ENCODE measurements at regions not wholly inside any gene's neighbourhood (a gene's known extent, or its start where the extent isn't known, plus 50 kb on each side); places are given as distances from the start of the nearest gene placed in this dataset.
"Not testable (repeated sequence)": the region's sequence is repeated elsewhere in the genome, so short reads cannot be mapped to it uniquely, and the experiment has no call there.

DNA sequence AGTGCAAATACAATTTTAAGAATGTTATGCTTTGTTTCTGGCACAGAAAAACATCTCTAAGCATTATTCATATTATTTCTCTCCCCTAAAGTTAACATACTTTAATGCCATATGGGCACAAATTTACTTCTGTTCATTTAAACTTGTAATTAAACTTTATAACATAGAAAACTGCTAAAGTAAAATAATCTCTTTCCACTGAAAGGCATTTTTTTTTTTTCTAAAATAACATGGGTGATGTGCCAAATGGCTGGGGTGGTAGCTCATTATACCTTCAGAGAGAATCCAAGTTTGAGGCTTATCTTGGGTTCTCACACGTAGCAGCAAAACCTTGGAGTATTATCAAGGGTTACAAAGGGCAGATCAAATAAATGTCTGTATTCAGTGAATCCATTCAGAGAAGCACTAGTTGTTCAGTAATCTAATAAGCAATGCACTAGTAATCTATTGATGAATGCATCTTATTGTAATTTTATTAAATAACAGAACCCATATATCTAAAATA, 257.6 kb upstream of the POU5F2 start:
- Mint-ChIP-seq H3K4me1 (peaks cover 16% of the 10 kb centered on the region), H3K9me3 (peaks cover 15% of the 10 kb centered on the region), H3K27ac (no peak overlapping the region), H3K36me3 (ENCODE audit: low read depth) (peaks cover 30% of the 10 kb centered on the region), H3K4me3 (no peak overlapping the region), H3K27me3 (no peaks in the 10 kb centered on the region)
- ATAC-seq (replicated peaks): no peak

DNA sequence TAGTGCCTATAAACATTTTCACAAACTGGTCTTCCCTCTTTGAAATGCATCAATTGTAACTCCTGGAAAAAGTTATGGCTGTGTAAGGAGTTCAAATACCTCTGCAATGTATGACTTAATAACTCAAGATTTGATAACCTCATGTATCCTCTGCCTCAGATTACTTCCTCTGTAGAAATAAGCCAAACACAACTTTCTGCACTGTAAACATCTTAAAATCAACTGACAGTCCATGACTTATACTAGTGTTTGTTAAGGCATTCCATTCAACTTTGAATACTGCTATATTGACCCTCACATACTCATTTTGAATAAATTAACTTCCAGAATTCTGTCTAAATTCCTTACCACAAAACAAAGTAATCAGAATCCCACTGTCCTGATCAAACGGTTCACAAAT, 256.2 kb upstream of the POU5F2 start:
- peaks cover 14% of the 10 kb centered on the region for H3K9me3 Mint-ChIP-seq

DNA sequence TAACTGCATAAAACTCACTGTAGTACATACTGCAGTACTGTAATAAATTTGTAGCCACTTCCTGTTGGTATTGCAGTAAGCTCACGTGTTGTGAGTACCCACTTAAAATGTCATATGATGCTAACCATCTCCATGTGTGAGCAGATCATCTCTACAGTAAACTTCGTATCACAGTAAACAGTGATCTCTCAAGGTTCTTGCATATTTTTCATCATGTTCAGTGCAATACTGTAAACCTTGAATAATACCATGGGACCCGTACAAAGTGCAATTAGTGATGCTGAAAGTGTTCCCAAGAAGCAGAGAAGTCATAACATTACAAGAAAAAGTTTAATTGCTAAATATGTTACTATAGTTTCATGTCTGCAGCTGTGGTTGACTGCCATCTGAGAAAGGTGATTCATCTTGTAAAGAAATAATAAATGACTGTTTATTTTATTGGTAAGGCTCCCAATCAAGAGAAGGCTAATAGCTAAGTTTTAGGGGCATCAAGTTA, 253.8 kb upstream of the POU5F2 start:
- no peak overlapping the region for H3K4me3 Mint-ChIP-seq
- ATAC-seq (replicated peaks): peak; percentile 19
- peaks cover 22% of the 10 kb centered on the region for H3K4me1 Mint-ChIP-seq
- H3K36me3 Mint-ChIP-seq (ENCODE audit: low read depth): peaks cover 5% of the 10 kb centered on the region
- H3K27me3 Mint-ChIP-seq: no peaks in the 10 kb centered on the region
- H3K9me3 Mint-ChIP-seq: no peaks in the 10 kb centered on the region
- H3K27ac Mint-ChIP-seq: no peak overlapping the region

More for the DNA sequence above, 256.2 kb upstream of the POU5F2 start:
- Mint-ChIP-seq H3K4me1 (peaks cover 16% of the 10 kb centered on the region), H3K27me3 (no peaks in the 10 kb centered on the region), H3K27ac (no peak overlapping the region), H3K36me3 (ENCODE audit: low read depth) (peaks cover 28% of the 10 kb centered on the region), H3K4me3 (no peak overlapping the region)
- no peak for ATAC-seq (replicated peaks)

DNA sequence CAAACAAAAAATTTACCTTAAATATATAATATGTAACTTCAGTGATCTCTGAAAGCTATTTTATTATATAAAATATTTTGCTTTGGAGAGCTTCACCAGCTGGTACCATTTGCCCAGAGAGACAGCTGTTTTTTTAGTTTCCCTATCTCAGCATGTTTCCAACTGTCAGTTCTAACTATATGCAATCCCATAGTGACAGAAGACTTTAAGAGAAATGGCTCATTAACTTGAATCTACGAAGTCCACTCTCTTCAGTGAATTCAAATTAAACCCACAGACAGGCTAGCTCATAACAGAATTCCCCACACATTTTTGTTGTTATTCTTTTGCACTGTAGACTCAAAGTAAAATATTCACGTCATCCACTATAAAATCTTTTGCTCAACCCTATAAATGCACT, 251.8 kb upstream of the POU5F2 start:
- no peaks in the 10 kb centered on the region for H3K9me3 Mint-ChIP-seq
- H3K27me3 Mint-ChIP-seq: no peaks in the 10 kb centered on the region
- no peak overlapping the region for H3K4me3 Mint-ChIP-seq
- no peak for ATAC-seq (replicated peaks)
- H3K36me3 Mint-ChIP-seq (ENCODE audit: low read depth): peaks cover 5% of the 10 kb centered on the region
- no peak overlapping the region for H3K27ac Mint-ChIP-seq
- peaks cover 22% of the 10 kb centered on the region for H3K4me1 Mint-ChIP-seq

GRCh38 chr5:93990504-93991070, 249.2 kb upstream of the POU5F2 start:
- ATAC-seq (replicated peaks): no peak
- H3K36me3 Mint-ChIP-seq (ENCODE audit: low read depth): peaks cover 5% of the 10 kb centered on the region
- H3K9me3 Mint-ChIP-seq: no peaks in the 10 kb centered on the region
- H3K4me1 Mint-ChIP-seq: peaks cover 16% of the 10 kb centered on the region
- H3K4me3 Mint-ChIP-seq: no peak overlapping the region
- H3K27ac Mint-ChIP-seq: no peak overlapping the region
- H3K27me3 Mint-ChIP-seq: no peaks in the 10 kb centered on the region

DNA sequence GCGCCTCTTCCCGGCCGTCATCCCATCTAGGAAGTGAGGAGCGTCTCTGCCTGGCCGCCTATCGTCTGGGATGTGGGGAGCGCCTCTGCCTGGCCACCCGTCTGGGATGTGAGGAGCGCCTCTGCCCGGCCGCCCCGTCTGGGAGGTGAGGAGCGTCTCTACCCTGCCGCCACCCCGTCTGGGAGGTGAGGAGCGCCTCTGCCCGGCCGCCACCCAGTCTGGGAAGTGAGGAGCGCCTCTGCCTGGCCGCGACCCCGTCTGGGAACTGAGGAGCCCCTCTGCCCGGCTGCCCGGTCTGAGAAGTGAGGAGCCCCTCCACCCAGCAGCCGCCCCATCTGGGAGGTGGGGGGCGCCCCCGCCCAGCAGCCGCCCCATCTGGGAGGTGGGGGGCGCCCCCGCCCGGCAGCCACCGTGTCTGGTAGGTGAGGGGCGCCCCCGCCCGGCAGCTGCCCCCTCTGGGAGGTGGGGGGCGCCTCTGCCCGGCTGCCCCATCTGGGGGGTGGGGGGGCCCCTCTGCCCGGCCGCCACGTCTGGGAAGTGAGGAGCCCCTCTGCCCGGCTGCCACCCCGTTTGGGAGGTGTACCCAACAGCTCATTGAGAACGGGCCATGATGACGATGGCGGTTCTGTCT, 244.7 kb upstream of the POU5F2 start:
- not testable (repeated sequence) for H3K9me3 Mint-ChIP-seq; ATAC-seq (replicated peaks); H3K27me3 Mint-ChIP-seq; H3K4me3 Mint-ChIP-seq; H3K4me1 Mint-ChIP-seq; H3K27ac Mint-ChIP-seq
- H3K36me3 Mint-ChIP-seq (ENCODE audit: low read depth): peaks cover 18% of the 10 kb centered on the region

DNA sequence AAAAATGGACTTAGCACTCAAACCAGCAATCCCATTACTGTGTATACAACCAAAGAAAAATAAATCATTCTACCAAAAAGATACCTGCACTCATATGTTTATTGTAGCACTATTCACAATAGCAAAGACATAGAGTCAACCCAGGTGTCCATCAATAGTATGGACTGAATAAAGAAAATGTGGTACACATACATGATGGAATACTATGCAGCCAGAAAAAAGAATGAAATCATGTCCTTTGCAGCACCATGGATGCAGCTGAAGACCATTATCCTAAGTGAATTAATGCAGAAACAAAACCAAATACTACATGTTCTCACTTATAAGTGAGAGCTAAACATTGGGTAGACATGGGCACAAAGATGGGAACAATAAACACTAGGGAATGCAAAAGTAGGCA, 236.8 kb upstream of the POU5F2 start:
- no peak overlapping the region for H3K27ac Mint-ChIP-seq
- H3K27me3 Mint-ChIP-seq: no peaks in the 10 kb centered on the region
- H3K36me3 Mint-ChIP-seq (ENCODE audit: low read depth): peaks cover 44% of the 10 kb centered on the region
- H3K9me3 Mint-ChIP-seq: peaks cover 24% of the 10 kb centered on the region
- H3K4me3 Mint-ChIP-seq: no peak overlapping the region
- peaks cover 8% of the 10 kb centered on the region for H3K4me1 Mint-ChIP-seq
- no peak for ATAC-seq (replicated peaks)

DNA sequence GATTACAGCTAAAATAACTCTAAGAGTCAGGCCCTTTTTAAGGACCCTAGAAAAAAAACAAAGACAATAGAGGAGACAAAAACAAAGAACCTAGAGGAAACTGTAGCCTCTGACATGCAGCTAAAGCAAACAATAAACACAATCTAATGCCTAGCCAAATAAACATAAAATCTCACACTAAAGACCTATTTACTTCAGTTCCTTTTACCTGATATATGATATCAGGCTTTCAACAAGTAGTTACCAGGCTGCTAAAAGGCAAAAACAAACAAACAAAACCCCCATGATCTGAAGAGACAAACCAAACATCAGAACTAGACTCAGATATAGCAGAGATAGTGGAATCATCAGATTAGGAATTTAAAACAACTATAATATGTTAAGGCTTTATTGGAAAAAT, 226.5 kb upstream of the POU5F2 start:
- Mint-ChIP-seq H3K4me3 (no peak overlapping the region), H3K4me1 (no peaks in the 10 kb centered on the region), H3K27me3 (no peaks in the 10 kb centered on the region), H3K27ac (no peak overlapping the region), H3K36me3 (ENCODE audit: low read depth) (peaks cover 16% of the 10 kb centered on the region), H3K9me3 (no peaks in the 10 kb centered on the region)
- no peak for ATAC-seq (replicated peaks)

- Mint-ChIP-seq H3K27me3 (no peaks in the 10 kb centered on the region), H3K4me3 (no peak overlapping the region), H3K4me1 (no peaks in the 10 kb centered on the region), H3K36me3 (ENCODE audit: low read depth) (peaks cover 20% of the 10 kb centered on the region), H3K27ac (no peak overlapping the region), H3K9me3 (no peaks in the 10 kb centered on the region)
- no peak for ATAC-seq (replicated peaks)
These were observed 223.0 kb upstream of the POU5F2 start for GRCh38 chr5:93964421-93964820.

- Mint-ChIP-seq H3K27ac (no peak overlapping the region), H3K9me3 (no peaks in the 10 kb centered on the region), H3K27me3 (no peaks in the 10 kb centered on the region), H3K36me3 (ENCODE audit: low read depth) (peaks cover 34% of the 10 kb centered on the region), H3K4me3 (no peak overlapping the region), H3K4me1 (peaks cover under 1% of the 10 kb centered on the region)
- no peak for ATAC-seq (replicated peaks)
These were observed 218.6 kb upstream of the POU5F2 start for GRCh38 chr5:93960042-93960441.

- Mint-ChIP-seq H3K4me3 (no peak overlapping the region), H3K27me3 (no peaks in the 10 kb centered on the region), H3K4me1 (peaks cover 9% of the 10 kb centered on the region), H3K9me3 (no peaks in the 10 kb centered on the region), H3K27ac (no peak overlapping the region), H3K36me3 (ENCODE audit: low read depth) (peaks cover 61% of the 10 kb centered on the region)
- ATAC-seq (replicated peaks): no peak
These were observed 214.6 kb upstream of the POU5F2 start for GRCh38 chr5:93956006-93956405.

- H3K4me3 Mint-ChIP-seq: no peak overlapping the region
- ATAC-seq (replicated peaks): no peak
- H3K4me1 Mint-ChIP-seq: peaks cover 9% of the 10 kb centered on the region
- H3K9me3 Mint-ChIP-seq: peaks cover 3% of the 10 kb centered on the region
- no peak overlapping the region for H3K27ac Mint-ChIP-seq
- H3K27me3 Mint-ChIP-seq: no peaks in the 10 kb centered on the region
- H3K36me3 Mint-ChIP-seq (ENCODE audit: low read depth): peaks cover 61% of the 10 kb centered on the region
These were observed 213.1 kb upstream of the POU5F2 start for GRCh38 chr5:93954421-93955069.

DNA sequence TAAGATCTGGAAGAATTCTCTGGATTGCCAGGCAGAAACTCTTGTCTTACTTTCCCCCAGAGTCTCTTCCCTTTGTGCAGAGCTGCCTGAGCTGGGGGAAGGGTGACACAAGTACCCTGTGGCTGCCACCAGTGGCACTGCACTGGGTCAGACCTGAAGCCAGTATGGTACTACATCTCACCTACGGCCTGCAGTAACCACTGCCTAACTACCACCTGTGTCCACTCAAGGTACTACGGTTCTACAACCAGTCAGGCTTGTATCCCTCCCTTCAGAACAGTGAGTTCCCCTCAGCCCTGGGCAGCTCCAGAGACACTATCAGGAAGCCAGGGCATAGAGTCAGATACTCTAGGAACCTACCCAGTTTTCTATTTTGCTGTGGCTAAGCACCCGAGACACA, 212.0 kb upstream of the POU5F2 start:
- no peak overlapping the region for H3K27ac Mint-ChIP-seq
- no peaks in the 10 kb centered on the region for H3K27me3 Mint-ChIP-seq

GRCh38 chr5:93941897-93942296, 200.5 kb upstream of the POU5F2 start:
- Mint-ChIP-seq H3K36me3 (ENCODE audit: low read depth) (no peaks in the 10 kb centered on the region), H3K9me3 (no peaks in the 10 kb centered on the region), H3K4me3 (no peak overlapping the region), H3K4me1 (peaks cover 9% of the 10 kb centered on the region), H3K27me3 (no peaks in the 10 kb centered on the region), H3K27ac (no peak overlapping the region)
- ATAC-seq (replicated peaks): no peak

More for the DNA sequence above, 212.0 kb upstream of the POU5F2 start:
- peaks cover 61% of the 10 kb centered on the region for H3K36me3 Mint-ChIP-seq (ENCODE audit: low read depth)
- ATAC-seq (replicated peaks): no peak
- H3K4me3 Mint-ChIP-seq: no peak overlapping the region
- peaks cover 3% of the 10 kb centered on the region for H3K9me3 Mint-ChIP-seq
- H3K4me1 Mint-ChIP-seq: peaks cover 9% of the 10 kb centered on the region

DNA sequence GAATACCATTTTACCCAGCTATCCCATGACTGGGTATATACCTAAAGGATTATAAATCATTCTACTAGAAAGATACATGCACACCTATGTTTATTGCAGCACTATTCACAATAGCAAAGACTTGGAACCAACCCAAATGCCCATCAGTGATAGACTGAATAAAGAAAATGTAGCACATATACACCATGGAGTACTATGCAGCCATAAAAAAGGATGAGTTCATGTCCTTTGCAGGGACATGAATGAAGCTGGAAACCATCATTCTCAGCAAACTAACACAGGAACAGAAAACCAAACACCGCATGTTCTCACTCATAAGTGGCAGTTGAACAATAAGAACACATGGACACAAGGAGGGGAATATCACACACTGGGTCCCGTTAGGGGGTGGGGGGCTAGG, 191.9 kb upstream of the POU5F2 start:
- H3K36me3 Mint-ChIP-seq (ENCODE audit: low read depth): peaks cover 16% of the 10 kb centered on the region
- not testable (repeated sequence) for H3K9me3 Mint-ChIP-seq; ATAC-seq (replicated peaks)

More for the DNA sequence above, 191.9 kb upstream of the POU5F2 start:
- H3K4me3 Mint-ChIP-seq, H3K27me3 Mint-ChIP-seq, H3K27ac Mint-ChIP-seq, H3K4me1 Mint-ChIP-seq: not testable (repeated sequence)
